Endothelial cell of umbilical vein (primary cell): ENCODE measurements at regions not wholly inside any gene's neighbourhood (a gene's known extent, or its start where the extent isn't known, plus 50 kb on each side); places are given as distances from the start of the nearest gene placed in this dataset.

ENCODE experiments used
- CTCF ChIP-seq, 2 donors: IDR thresholded peaks; 1 replicate in 1 of 2; 2 replicates in 1 of 2; pipeline ENCODE4 v1.5.1; 2011; ENCODE audit warnings: low read length in 2 of 2, mild to moderate bottlenecking in 2 of 2, moderate library complexity in 2 of 2, control low read depth in 1 of 2, inconsistent platforms in 1 of 2, low read depth in 1 of 2; ENCODE audit not compliant: insufficient read depth in 1 of 2; ENCODE audit errors: extremely low read depth in 1 of 2
- MAX ChIP-seq: IDR thresholded peaks from 2 replicates; pipeline ENCODE4 v1.6.1; 2011; ENCODE audit not compliant: insufficient read depth, insufficient read length

GRCh38 chr1:220420726-220421125 lies 107.2 kb upstream of the MARK1 start:
- no peak for TF ChIP-seq CTCF (IDR thresholded peaks at IDR 0.05; ENCODE audit: extremely low read depth in 1 of 2, insufficient read depth in 1 of 2, low read depth in 1 of 2, low read length in 2 of 2)
- TF ChIP-seq MAX, result no peak
